ENCODE measurements at regions not wholly inside any gene's neighbourhood (a gene's known extent, or its start where the extent isn't known, plus 50 kb on each side); places are given as distances from the start of the nearest gene placed in this dataset.

DNA sequence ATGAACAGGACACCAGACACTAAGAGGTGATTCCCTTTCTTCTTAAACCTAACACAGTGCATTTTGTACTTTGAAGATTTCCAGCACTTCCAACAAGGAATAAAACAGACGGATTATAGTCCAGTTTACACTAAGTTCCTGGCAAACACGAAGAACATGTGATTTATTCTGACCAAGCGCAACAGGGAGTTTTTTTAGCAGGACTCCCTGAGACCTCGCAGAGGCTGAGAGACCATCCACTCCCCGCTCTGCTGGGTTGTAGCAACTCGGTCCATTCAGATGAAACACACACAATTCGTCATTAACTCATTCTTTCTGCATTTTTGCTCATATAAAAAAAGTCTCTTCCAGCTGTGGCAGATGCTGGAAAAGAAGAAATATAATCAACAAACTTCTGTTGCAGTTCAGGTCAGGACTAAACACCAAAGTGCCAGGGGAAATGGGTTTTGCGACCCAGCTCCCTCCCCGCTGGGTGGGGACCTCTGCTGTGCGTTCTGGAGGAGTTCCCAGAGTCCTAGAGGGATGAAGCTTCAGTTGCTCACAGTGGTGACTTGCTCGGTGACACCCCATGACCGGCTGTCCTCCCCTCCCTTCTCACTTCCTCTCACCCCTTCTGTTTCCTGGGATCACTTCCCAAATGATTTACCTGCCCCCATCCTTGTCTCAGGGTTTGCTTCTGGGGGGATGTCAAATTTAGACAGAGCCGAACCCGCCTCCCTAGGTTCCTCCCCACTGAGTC is 52.5 kb downstream of the KCNF1 start:
- peak; percentile 64 for DNase-seq (ENCODE audit: low read depth)
- H3K4me3 ChIP-seq (ENCODE audit: low read depth, low read length), result no peak overlapping the region
- TF ChIP-seq, protein P1, sequence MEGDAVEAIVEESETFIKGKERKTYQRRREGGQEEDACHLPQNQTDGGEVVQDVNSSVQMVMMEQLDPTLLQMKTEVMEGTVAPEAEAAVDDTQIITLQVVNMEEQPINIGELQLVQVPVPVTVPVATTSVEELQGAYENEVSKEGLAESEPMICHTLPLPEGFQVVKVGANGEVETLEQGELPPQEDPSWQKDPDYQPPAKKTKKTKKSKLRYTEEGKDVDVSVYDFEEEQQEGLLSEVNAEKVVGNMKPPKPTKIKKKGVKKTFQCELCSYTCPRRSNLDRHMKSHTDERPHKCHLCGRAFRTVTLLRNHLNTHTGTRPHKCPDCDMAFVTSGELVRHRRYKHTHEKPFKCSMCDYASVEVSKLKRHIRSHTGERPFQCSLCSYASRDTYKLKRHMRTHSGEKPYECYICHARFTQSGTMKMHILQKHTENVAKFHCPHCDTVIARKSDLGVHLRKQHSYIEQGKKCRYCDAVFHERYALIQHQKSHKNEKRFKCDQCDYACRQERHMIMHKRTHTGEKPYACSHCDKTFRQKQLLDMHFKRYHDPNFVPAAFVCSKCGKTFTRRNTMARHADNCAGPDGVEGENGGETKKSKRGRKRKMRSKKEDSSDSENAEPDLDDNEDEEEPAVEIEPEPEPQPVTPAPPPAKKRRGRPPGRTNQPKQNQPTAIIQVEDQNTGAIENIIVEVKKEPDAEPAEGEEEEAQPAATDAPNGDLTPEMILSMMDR (conservative IDR thresholded peaks at IDR 0.05; ENCODE audit: low read depth, low read length), result no peak

DNA sequence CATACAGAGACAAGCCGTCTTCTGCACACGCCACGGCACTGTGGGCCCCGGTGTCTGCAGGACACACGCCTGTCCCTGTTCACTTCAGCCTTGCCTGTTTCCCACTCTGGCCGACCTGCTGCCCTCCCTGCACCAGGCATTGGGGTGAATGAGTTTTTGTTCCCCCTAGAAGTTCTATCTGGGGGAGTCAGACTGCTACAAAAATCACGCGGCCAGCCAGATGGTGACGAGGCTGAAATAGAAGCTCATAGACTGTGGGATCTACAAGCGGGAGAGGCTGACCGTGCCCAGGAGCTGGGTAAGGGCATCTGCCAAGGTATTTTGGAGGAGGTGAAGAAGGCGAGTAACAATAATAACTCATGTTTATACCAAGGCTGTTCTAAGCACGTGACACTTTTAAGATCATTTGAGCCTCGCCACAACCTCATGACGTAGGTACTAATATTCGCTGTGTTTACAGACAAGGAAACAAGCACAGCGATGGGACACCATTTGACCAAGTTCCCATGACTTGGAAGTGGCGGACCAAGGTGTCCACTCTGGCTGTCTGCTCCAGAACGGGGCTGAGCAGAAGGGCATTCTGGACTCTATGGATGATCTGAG is 53.6 kb downstream of the KCNF1 start:
- no peak overlapping the region for H3K4me3 ChIP-seq (ENCODE audit: low read depth, low read length)
- TF ChIP-seq, protein P1 (conservative IDR thresholded peaks at IDR 0.05; ENCODE audit: low read depth, low read length), result no peak
- no peak for DNase-seq (ENCODE audit: low read depth)

DNA sequence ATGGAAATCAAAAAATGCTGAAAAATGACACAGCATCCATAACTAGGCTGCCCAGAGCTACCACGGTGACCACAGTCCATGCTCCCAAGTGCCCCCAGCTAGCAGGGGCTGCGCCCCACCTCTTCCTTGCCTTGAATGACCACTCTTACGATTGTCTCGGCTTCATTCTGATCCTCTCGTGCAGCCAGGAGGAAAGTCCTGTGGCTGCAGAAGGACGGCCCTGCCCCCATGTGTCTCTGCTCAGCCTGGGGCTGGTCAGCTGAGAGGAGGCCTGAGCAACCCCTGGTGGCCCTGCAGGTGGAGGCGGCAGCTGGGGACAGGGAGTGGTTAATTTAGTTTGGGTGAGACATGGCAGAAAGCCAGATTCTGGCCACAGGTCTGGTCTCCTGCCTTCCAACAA is 54.3 kb downstream of the KCNF1 start:
- no peak for DNase-seq (ENCODE audit: low read depth)
- H3K4me3 ChIP-seq (ENCODE audit: low read depth, low read length), result no peak overlapping the region
- TF ChIP-seq, protein P1 (conservative IDR thresholded peaks at IDR 0.05; ENCODE audit: low read depth, low read length), result no peak

DNA sequence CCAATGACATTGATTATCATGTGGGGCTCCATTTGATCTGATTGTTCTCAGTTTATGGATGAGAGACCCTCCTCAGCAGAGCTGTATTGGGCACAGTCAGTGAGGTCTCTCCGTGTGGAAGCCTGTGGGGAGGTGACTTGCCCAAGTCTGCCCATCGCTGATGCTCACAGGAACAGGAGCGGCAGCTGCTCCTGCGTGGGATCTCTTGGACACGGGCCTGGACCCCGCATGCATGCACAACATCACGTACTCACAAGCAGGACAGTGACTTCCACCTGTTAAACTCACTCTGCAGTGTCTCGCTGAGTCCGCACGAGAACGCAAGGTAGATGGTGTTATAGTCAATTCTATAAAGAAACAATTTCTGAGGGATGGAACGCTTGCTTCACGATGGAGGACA is 55.0 kb downstream of the KCNF1 start:
- DNase-seq (ENCODE audit: low read depth), result no peak
- H3K4me3 ChIP-seq (ENCODE audit: low read depth, low read length), result no peak overlapping the region
- TF ChIP-seq, protein P1 (conservative IDR thresholded peaks at IDR 0.05; ENCODE audit: low read depth, low read length), result no peak

DNA sequence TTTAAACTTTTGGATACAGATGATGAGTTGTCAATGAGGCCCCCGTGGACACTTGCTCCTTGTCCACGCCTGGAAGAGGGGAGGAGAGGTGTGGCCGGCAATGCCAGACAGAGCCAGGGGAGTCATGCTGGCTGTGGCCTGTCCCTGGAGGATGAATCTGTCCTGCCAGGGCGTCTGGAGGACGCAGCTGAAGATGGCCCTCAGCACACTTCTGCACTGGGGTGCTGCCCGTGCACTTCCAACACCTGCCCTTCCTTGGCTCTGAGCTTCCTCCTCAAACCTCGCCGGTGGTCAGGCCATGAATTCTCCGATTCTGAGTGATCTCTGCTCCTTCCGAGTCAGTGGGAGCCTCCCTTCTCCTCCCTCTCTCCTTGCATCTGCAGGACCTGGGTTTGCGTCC is 56.4 kb downstream of the KCNF1 start:
- TF ChIP-seq, protein P1 (conservative IDR thresholded peaks at IDR 0.05; ENCODE audit: low read depth, low read length), result no peak
- no peak overlapping the region for H3K4me3 ChIP-seq (ENCODE audit: low read depth, low read length)
- no peak for DNase-seq (ENCODE audit: low read depth)

DNA sequence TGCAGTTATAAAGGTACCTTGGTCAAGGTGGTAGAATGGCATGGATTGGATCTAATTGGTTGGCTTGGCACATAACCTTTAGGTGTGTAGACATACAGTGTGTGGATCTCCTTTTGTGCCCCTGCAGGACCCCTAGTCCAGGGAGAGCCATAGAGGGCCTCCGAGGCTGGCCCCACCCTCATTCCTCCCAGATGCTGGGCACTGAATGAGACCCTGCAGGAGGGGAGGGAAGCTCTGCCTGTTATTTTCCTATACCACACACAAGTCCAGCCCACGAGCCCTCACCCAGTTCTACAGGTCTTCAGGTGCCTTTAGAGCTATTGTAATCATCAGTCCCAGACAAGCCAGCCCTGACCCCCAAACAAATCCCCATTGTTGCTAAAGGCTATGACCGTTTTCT is 58.9 kb downstream of the KCNF1 start:
- no peak for DNase-seq (ENCODE audit: low read depth)
- TF ChIP-seq, protein P1 (conservative IDR thresholded peaks at IDR 0.05; ENCODE audit: low read depth, low read length), result no peak
- H3K4me3 ChIP-seq (ENCODE audit: low read depth, low read length), result no peak overlapping the region
